C4-2B (cell line): ENCODE measurements at regions not wholly inside any gene's neighbourhood (a gene's known extent, or its start where the extent isn't known, plus 50 kb on each side); places are given as distances from the start of the nearest gene placed in this dataset.

Experiments
- H3K27ac ChIP-seq: fragments of 450-650 bp; 2 replicates; pipeline ENCODE4 v1.5.1; 2017
- CTCF ChIP-seq: fragments of 450-650 bp; conservative IDR thresholded peaks from 2 replicates; pipeline ENCODE4 v1.5.1; 2017; ENCODE audit warnings: mild to moderate bottlenecking
- ZFX ChIP-seq: fragments of 450-650 bp; IDR thresholded peaks from 2 replicates; pipeline ENCODE4 v1.6.1; 2017

GRCh38 chr14:34189866-34190265 is 239.0 kb upstream of the EGLN3 start:
- TF ChIP-seq CTCF (no peak), ZFX (no peak)
- no peak overlapping the region for H3K27ac ChIP-seq

GRCh38 chr14:34187519-34188044 is 236.7 kb upstream of the EGLN3 start:
- TF ChIP-seq CTCF (no peak), ZFX (no peak)
- no peak overlapping the region for H3K27ac ChIP-seq

- H3K27ac ChIP-seq = no peak overlapping the region
- TF ChIP-seq CTCF (no peak), ZFX (no peak)
These were observed 236.2 kb upstream of the EGLN3 start for GRCh38 chr14:34187061-34187460.

- no peak for TF ChIP-seq ZFX
- no peak for TF ChIP-seq CTCF
These were observed 233.3 kb upstream of the EGLN3 start for GRCh38 chr14:34184126-34184525.

GRCh38 chr14:34183478-34183877 is 232.6 kb upstream of the EGLN3 start:
- no peak overlapping the region for H3K27ac ChIP-seq
- TF ChIP-seq CTCF (no peak), ZFX (no peak)

More at GRCh38 chr14:34184126-34184525, 233.3 kb upstream of the EGLN3 start:
- no peak overlapping the region for H3K27ac ChIP-seq

GRCh38 chr14:34181338-34181737 is 230.5 kb upstream of the EGLN3 start:
- H3K27ac ChIP-seq = no peak overlapping the region
- TF ChIP-seq ZFX (no peak), CTCF (no peak)

GRCh38 chr14:34180869-34181268 is 230.0 kb upstream of the EGLN3 start:
- H3K27ac ChIP-seq = no peak overlapping the region

More at GRCh38 chr14:34180869-34181268, 230.0 kb upstream of the EGLN3 start:
- TF ChIP-seq ZFX (no peak), CTCF (no peak)
